ENCODE measurements at regions not wholly inside any gene's neighbourhood (a gene's known extent, or its start where the extent isn't known, plus 50 kb on each side); places are given as distances from the start of the nearest gene placed in this dataset.

DNA sequence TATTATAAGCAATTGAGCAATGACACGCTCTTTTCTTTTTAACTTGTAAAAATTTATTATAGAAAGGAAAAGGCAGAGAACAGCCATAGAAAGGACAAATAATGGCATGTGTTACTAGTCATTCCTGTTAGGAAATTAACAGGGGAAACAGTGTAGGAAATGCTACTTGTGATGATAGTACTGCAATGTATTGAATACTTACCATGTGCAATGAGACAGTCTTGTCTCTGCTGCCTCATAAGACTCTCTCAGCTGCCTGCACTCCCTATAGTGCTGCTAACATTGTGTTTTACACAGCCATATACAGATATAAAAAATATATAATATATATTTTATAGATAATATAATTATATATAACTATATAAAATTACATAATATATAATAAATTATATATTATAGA lies 62.3 kb upstream of the SHOX start:
- Histone ChIP-seq H3K79me2 (ENCODE audit: insufficient read depth, low read length) (no peaks in the 10 kb centered on the region), H2AFZ (ENCODE audit: low read length) (no peak overlapping the region), H3K4me3 (ENCODE audit: insufficient read depth, low read length) (no peak overlapping the region), H3K27me3 (ENCODE audit: insufficient read depth, low read length) (no peaks in the 10 kb centered on the region), H3K36me3 (ENCODE audit: insufficient read depth, low read length) (no peaks in the 10 kb centered on the region), H3K4me2 (ENCODE audit: insufficient read depth, low read length) (no peak overlapping the region), H3K9me3 (ENCODE audit: low read depth, low read length) (peaks cover 6% of the 10 kb centered on the region), H3K4me1 (ENCODE audit: insufficient read depth, low read length) (no peaks in the 10 kb centered on the region), H3K27ac (ENCODE audit: low read depth, low read length) (no peak overlapping the region), H4K20me1 (ENCODE audit: insufficient read depth, low read length) (no peaks in the 10 kb centered on the region)
- no peak for DNase-seq (ENCODE audit: insufficient read length, low spot score, missing footprints)
- TF ChIP-seq, protein P1, sequence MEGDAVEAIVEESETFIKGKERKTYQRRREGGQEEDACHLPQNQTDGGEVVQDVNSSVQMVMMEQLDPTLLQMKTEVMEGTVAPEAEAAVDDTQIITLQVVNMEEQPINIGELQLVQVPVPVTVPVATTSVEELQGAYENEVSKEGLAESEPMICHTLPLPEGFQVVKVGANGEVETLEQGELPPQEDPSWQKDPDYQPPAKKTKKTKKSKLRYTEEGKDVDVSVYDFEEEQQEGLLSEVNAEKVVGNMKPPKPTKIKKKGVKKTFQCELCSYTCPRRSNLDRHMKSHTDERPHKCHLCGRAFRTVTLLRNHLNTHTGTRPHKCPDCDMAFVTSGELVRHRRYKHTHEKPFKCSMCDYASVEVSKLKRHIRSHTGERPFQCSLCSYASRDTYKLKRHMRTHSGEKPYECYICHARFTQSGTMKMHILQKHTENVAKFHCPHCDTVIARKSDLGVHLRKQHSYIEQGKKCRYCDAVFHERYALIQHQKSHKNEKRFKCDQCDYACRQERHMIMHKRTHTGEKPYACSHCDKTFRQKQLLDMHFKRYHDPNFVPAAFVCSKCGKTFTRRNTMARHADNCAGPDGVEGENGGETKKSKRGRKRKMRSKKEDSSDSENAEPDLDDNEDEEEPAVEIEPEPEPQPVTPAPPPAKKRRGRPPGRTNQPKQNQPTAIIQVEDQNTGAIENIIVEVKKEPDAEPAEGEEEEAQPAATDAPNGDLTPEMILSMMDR (IDR thresholded peaks at IDR 0.05; ENCODE audit: extremely low read depth, low read depth, low read length): no peak

DNA sequence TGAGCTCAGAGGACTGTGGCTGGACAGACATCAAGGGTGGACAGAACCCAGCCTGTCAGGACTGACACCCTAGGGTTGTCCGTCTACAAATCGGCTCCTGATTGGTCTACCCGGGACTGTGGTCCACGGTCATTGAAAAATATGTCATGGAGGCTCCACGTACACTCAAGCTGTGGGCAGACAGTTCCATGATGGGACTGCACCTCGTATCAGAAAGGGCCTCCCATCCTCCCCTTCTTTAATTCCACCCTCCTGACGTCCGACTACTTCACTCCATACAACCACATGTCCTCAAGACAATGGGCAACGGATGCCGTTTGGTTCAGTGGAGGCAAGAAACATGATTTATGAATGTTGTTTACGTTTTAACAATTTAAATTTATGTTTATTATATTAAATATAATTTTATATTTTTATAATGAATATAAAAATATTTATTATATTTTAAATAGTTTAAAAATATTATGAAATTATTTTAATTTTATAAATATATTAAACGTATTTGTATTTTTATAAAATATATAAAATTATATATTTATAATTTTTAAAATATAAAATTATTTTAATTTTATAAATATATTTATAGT lies 58.0 kb upstream of the SHOX start:
- H4K20me1 ChIP-seq (ENCODE audit: insufficient read depth, low read length): no peaks in the 10 kb centered on the region
- TF ChIP-seq, protein P1 (IDR thresholded peaks at IDR 0.05; ENCODE audit: extremely low read depth, low read depth, low read length): no peak
- no peaks in the 10 kb centered on the region for H3K4me1 ChIP-seq (ENCODE audit: insufficient read depth, low read length)
- H3K4me2 ChIP-seq (ENCODE audit: insufficient read depth, low read length): no peak overlapping the region
- H3K36me3 ChIP-seq (ENCODE audit: insufficient read depth, low read length): no peaks in the 10 kb centered on the region
- peaks cover 10% of the 10 kb centered on the region for H3K9me3 ChIP-seq (ENCODE audit: low read depth, low read length)
- DNase-seq (ENCODE audit: insufficient read length, low spot score, missing footprints): no peak
- H3K79me2 ChIP-seq (ENCODE audit: insufficient read depth, low read length): no peaks in the 10 kb centered on the region
- H3K27me3 ChIP-seq (ENCODE audit: insufficient read depth, low read length): no peaks in the 10 kb centered on the region
- H3K27ac ChIP-seq (ENCODE audit: low read depth, low read length): no peak overlapping the region
- H2AFZ ChIP-seq (ENCODE audit: low read length): no peak overlapping the region
- H3K4me3 ChIP-seq (ENCODE audit: insufficient read depth, low read length): no peak overlapping the region

DNA sequence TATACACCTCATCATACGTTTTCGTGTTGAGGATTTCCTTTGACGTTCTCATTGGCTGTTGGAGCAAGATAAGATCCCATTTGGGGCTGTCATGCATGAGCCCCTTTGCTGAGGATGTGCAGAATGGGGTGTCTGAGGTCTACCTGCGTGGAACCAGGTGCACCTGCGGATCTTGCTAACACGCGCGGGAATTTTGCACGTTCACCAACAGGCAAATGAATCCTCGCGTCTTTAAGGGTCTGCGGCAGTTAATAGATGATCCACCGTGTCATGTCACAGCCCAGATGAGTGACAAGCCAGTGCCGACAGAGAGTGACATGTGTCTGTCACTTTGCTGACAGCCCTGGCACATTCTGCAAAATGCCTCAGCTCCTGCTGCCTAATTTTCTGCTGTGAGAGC lies 56.3 kb upstream of the SHOX start:
- Histone ChIP-seq H3K36me3 (ENCODE audit: insufficient read depth, low read length) (no peaks in the 10 kb centered on the region), H3K4me3 (ENCODE audit: insufficient read depth, low read length) (no peak overlapping the region), H3K4me1 (ENCODE audit: insufficient read depth, low read length) (no peaks in the 10 kb centered on the region), H3K4me2 (ENCODE audit: insufficient read depth, low read length) (no peak overlapping the region), H3K27me3 (ENCODE audit: insufficient read depth, low read length) (no peaks in the 10 kb centered on the region), H3K27ac (ENCODE audit: low read depth, low read length) (no peak overlapping the region), H4K20me1 (ENCODE audit: insufficient read depth, low read length) (no peaks in the 10 kb centered on the region), H3K79me2 (ENCODE audit: insufficient read depth, low read length) (no peaks in the 10 kb centered on the region), H3K9me3 (ENCODE audit: low read depth, low read length) (peaks cover 10% of the 10 kb centered on the region), H2AFZ (ENCODE audit: low read length) (no peak overlapping the region)
- TF ChIP-seq, protein P1 (IDR thresholded peaks at IDR 0.05; ENCODE audit: extremely low read depth, low read depth, low read length): no peak
- DNase-seq (ENCODE audit: insufficient read length, low spot score, missing footprints): no peak

DNA sequence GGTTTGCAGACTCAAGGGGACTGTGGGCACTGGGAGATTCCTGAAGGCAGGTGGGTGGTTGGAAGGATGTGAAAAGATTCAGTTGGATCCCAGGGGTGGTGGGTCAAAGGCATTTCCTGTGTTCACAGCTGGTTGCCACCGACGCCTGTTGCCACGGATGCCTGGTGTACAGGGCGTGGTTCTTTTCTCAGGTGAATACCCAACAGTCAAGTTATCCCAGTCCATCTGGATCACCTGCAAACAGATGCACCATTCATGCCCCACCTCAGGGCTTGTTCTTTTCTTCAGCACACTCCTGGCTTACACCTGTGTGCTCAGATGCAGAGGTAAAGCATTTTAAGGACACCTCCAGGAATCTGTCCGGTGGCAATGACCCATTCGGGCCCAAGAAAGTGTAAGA lies 55.8 kb upstream of the SHOX start:
- H3K4me1 ChIP-seq (ENCODE audit: insufficient read depth, low read length): no peaks in the 10 kb centered on the region
- no peak overlapping the region for H3K27ac ChIP-seq (ENCODE audit: low read depth, low read length)
- no peak for DNase-seq (ENCODE audit: insufficient read length, low spot score, missing footprints)
- H3K27me3 ChIP-seq (ENCODE audit: insufficient read depth, low read length): no peaks in the 10 kb centered on the region
- no peak overlapping the region for H3K4me3 ChIP-seq (ENCODE audit: insufficient read depth, low read length)
- H2AFZ ChIP-seq (ENCODE audit: low read length): no peak overlapping the region
- H3K79me2 ChIP-seq (ENCODE audit: insufficient read depth, low read length): no peaks in the 10 kb centered on the region
- TF ChIP-seq, protein P1 (IDR thresholded peaks at IDR 0.05; ENCODE audit: extremely low read depth, low read depth, low read length): no peak
- no peaks in the 10 kb centered on the region for H4K20me1 ChIP-seq (ENCODE audit: insufficient read depth, low read length)
- no peak overlapping the region for H3K4me2 ChIP-seq (ENCODE audit: insufficient read depth, low read length)
- H3K36me3 ChIP-seq (ENCODE audit: insufficient read depth, low read length): no peaks in the 10 kb centered on the region
- peaks cover 10% of the 10 kb centered on the region for H3K9me3 ChIP-seq (ENCODE audit: low read depth, low read length)
